T-helper 17 cell (primary cell): ENCODE measurements at regions not wholly inside any gene's neighbourhood (a gene's known extent, or its start where the extent isn't known, plus 50 kb on each side); places are given as distances from the start of the nearest gene placed in this dataset.
"Not testable (repeated sequence)": the region's sequence is repeated elsewhere in the genome, so short reads cannot be mapped to it uniquely, and the experiment has no call there.

Source experiments
- ATAC-seq: fragments of 150-1000 bp; cut with Tn5 transposase; 2 replicates; pipeline ENCODE4 v1.10.0; 2021; ENCODE audit warnings: mild to moderate bottlenecking, moderate library complexity
- DNase-seq, 3 donors: peaks; one replicate each; pipeline versions ENCODE4 v3.0.0 to v3.0.0-alpha.2; 2020 to 2021
- H3K9me3 ChIP-seq: one replicate; pipeline ENCODE4 v1.7.0; 2013; ENCODE audit warnings: low read length, mild to moderate bottlenecking; ENCODE audit not compliant: control insufficient read depth, poor library complexity, severe bottlenecking
- H3K27ac Mint-ChIP-seq: one replicate; pipeline ENCODE4 v1.8.0; 2022; ENCODE audit warnings: mild to moderate bottlenecking, moderate library complexity, mixed read lengths
- H3K27me3 Mint-ChIP-seq: one replicate; pipeline ENCODE4 v1.8.0; 2022; ENCODE audit warnings: mixed read lengths
- H3K36me3 Mint-ChIP-seq: one replicate; pipeline ENCODE4 v1.8.0; 2022; ENCODE audit warnings: low read depth, mixed read lengths
- H3K4me1 Mint-ChIP-seq: one replicate; pipeline ENCODE4 v1.8.0; 2022; ENCODE audit warnings: mild to moderate bottlenecking, mixed read lengths
- H3K4me3 Mint-ChIP-seq: one replicate; pipeline ENCODE4 v1.8.0; 2022; ENCODE audit warnings: mild to moderate bottlenecking, moderate library complexity, mixed read lengths

DNA sequence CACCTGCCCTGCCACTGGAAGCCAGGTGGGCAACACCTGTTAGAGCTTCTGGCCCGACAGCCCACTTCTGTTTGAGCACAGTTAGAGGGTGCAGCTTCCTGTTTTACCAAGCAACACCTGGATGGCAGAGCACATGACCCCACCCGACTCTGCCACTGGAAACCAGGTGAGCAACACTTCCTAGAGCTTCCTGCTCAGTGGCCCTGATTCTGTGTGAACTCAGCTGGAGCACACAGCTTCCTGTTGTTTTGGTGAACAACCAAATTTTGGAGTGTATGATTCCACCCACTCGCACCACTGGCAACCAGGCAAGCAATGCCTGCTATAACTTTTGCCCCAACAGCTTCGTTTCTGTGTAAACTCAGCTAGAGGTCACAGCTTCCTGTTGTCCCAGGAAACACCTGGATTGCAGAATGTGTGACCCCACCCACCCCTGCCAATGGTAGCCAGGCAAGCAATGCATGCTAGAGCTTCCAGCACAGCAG, 163.8 kb upstream of the KLF8 start:
- H3K9me3 ChIP-seq: no peaks in the 10 kb centered on the region
- Mint-ChIP-seq H3K36me3 (no peaks in the 10 kb centered on the region), H3K27me3 (no peaks in the 10 kb centered on the region), H3K4me3 (peak overlapping the region; percentile 50), H3K4me1 (peaks cover 2% of the 10 kb centered on the region), H3K27ac (no peak overlapping the region)
- no peak for DNase-seq
- peak; percentile 65 for ATAC-seq

GRCh38 chrX:56069299-56069931, 162.7 kb upstream of the KLF8 start:
- Mint-ChIP-seq H3K27me3 (no peaks in the 10 kb centered on the region), H3K4me1 (peaks cover 2% of the 10 kb centered on the region), H3K27ac (no peak overlapping the region), H3K36me3 (no peaks in the 10 kb centered on the region), H3K4me3 (no peak overlapping the region)
- ATAC-seq (no peak), DNase-seq (no peak)
- H3K9me3 ChIP-seq: no peaks in the 10 kb centered on the region

DNA sequence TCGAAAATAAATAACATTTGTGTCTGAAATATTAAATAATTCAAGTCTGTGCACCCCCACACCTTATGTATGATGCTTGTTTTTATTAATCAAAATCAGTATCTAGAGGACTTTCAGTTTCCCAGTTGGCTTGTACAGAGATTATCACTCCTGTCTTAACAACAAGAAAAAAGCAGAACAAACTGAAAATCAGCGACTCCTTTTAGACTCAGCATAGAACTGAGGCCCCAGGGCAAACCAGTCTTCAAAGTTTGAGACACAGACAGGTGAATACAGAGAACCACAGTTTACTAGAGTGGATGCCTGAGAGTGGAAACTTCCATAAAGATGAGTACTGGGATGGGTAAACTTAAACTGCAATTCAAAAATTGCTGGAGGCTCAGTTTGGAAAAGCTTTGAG, 142.8 kb upstream of the KLF8 start:
- H3K36me3 Mint-ChIP-seq: no peaks in the 10 kb centered on the region
- no peaks in the 10 kb centered on the region for H3K27me3 Mint-ChIP-seq
- no peak for DNase-seq
- no peak overlapping the region for H3K4me3 Mint-ChIP-seq
- no peaks in the 10 kb centered on the region for H3K9me3 ChIP-seq
- ATAC-seq: no peak
- H3K4me1 Mint-ChIP-seq: no peaks in the 10 kb centered on the region
- H3K27ac Mint-ChIP-seq: no peak overlapping the region

DNA sequence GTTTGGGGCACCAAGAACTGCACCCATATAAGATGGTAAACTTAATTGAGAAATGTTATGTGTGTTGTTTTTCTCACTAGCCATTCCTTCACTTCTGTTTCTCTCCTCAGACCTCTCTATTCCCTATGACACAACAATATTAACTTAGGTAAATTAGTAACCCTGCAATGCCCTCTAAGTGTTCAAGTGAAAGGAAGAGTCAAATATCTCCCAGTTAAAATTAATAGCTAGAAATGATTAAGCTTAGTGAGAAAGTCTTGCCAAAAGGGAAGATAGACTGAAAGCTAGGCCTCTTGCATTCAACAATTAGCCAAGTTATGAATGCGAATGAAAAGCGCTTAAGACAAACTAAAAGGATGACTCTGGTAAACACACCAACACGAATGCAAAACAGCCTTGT, 132.9 kb upstream of the KLF8 start:
- DNase-seq (no peak), ATAC-seq (no peak)
- H3K9me3 ChIP-seq: no peaks in the 10 kb centered on the region
- Mint-ChIP-seq H3K4me1 (no peaks in the 10 kb centered on the region), H3K27ac (no peak overlapping the region), H3K27me3 (no peaks in the 10 kb centered on the region), H3K36me3 (no peaks in the 10 kb centered on the region), H3K4me3 (no peak overlapping the region)

GRCh38 chrX:56107320-56107719, 124.8 kb upstream of the KLF8 start:
- no peaks in the 10 kb centered on the region for H3K4me1 Mint-ChIP-seq
- no peak overlapping the region for H3K4me3 Mint-ChIP-seq
- H3K27ac Mint-ChIP-seq: no peak overlapping the region
- no peak for ATAC-seq
- no peaks in the 10 kb centered on the region for H3K9me3 ChIP-seq
- no peaks in the 10 kb centered on the region for H3K36me3 Mint-ChIP-seq
- no peak for DNase-seq
- H3K27me3 Mint-ChIP-seq: no peaks in the 10 kb centered on the region

- no peak overlapping the region for H3K27ac Mint-ChIP-seq
- DNase-seq: no peak
- no peaks in the 10 kb centered on the region for H3K36me3 Mint-ChIP-seq
These were observed 118.2 kb upstream of the KLF8 start for GRCh38 chrX:56113785-56114436.

GRCh38 chrX:56114437-56114787, 117.7 kb upstream of the KLF8 start:
- no peak for DNase-seq
- no peak overlapping the region for H3K27ac Mint-ChIP-seq
- H3K4me3 Mint-ChIP-seq: no peak overlapping the region
- no peaks in the 10 kb centered on the region for H3K4me1 Mint-ChIP-seq
- no peaks in the 10 kb centered on the region for H3K27me3 Mint-ChIP-seq
- H3K36me3 Mint-ChIP-seq: no peaks in the 10 kb centered on the region
- no peak for ATAC-seq
- no peaks in the 10 kb centered on the region for H3K9me3 ChIP-seq

More at GRCh38 chrX:56113785-56114436, 118.2 kb upstream of the KLF8 start:
- Mint-ChIP-seq H3K4me3 (no peak overlapping the region), H3K27me3 (no peaks in the 10 kb centered on the region), H3K4me1 (no peaks in the 10 kb centered on the region)
- H3K9me3 ChIP-seq: no peaks in the 10 kb centered on the region
- no peak for ATAC-seq

DNA sequence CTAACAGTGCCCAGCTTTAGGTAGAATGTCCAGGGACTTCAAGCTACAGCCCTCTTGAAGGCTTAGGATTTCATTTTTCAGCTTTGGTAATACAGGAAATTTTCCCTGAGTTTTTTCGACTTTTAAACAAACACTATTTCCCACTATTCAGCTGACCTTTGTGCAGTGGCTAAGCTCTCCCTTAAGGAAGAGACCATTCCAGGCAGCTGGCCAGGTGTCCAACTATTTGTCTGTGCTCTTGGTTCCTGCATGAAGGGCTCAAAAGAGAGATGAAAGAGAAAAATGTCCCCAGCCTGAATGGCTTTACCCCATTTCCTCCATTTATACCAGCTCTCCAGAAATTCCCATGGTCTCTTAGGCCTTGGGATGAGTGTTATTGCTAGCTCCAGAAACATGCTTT, 111.9 kb upstream of the KLF8 start:
- DNase-seq (no peak), ATAC-seq (no peak)
- H3K9me3 ChIP-seq: no peaks in the 10 kb centered on the region
- H3K4me3 Mint-ChIP-seq: no peak overlapping the region
- H3K27ac Mint-ChIP-seq: no peak overlapping the region
- H3K36me3 Mint-ChIP-seq: no peaks in the 10 kb centered on the region
- no peaks in the 10 kb centered on the region for H3K4me1 Mint-ChIP-seq
- no peaks in the 10 kb centered on the region for H3K27me3 Mint-ChIP-seq

DNA sequence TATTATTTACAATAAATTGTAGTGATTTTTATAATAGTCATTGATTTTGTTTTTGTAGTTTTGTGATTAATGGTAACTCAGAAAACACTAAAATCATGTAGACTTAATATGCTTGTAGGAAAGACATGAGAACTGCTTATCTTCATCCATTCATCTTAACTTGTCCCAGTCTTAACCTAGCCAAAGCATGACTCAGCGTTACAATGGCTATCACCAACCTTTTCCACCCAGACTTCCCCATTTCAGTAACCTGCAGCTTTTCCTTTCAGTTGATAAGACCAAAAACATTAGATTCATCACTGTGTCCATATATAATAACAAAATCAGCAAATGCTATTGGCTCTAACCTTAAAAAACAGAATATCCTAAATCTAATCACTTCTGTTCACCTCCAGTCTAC, 106.2 kb upstream of the KLF8 start:
- H3K4me3 Mint-ChIP-seq: no peak overlapping the region
- H3K4me1 Mint-ChIP-seq: no peaks in the 10 kb centered on the region
- ATAC-seq (no peak), DNase-seq (no peak)
- H3K27ac Mint-ChIP-seq: no peak overlapping the region
- H3K27me3 Mint-ChIP-seq: no peaks in the 10 kb centered on the region
- H3K36me3 Mint-ChIP-seq: no peaks in the 10 kb centered on the region
- no peaks in the 10 kb centered on the region for H3K9me3 ChIP-seq

- DNase-seq (no peak), ATAC-seq (no peak)
- no peaks in the 10 kb centered on the region for H3K27me3 Mint-ChIP-seq
- H3K9me3 ChIP-seq: no peaks in the 10 kb centered on the region
- no peaks in the 10 kb centered on the region for H3K4me1 Mint-ChIP-seq
- no peak overlapping the region for H3K4me3 Mint-ChIP-seq
- H3K36me3 Mint-ChIP-seq: no peaks in the 10 kb centered on the region
- no peak overlapping the region for H3K27ac Mint-ChIP-seq
These were observed 102.1 kb upstream of the KLF8 start for GRCh38 chrX:56130031-56130430.

DNA sequence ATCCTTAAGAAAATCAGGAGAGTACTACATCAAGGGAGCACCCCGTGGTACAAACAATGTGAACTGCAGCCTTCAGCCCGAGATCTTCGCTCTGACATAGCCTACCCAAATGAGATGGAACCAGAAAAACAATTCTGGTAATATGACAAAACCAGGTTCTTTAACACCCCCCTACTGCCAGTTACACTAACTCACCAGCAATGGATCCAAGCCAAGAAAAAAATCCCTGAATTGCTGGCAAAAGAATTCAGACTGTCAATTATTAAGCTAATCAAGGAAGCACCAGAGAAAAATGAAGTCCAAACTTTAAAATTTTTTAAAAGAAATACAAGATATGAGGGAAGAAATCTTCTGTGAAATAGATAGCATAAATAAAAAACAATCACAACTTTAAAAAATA, 101.7 kb upstream of the KLF8 start:
- ATAC-seq (no peak), DNase-seq (no peak)
- Mint-ChIP-seq H3K36me3 (no peaks in the 10 kb centered on the region), H3K4me1 (no peaks in the 10 kb centered on the region), H3K27ac (no peak overlapping the region), H3K4me3 (no peak overlapping the region), H3K27me3 (no peaks in the 10 kb centered on the region)
- H3K9me3 ChIP-seq: no peaks in the 10 kb centered on the region

DNA sequence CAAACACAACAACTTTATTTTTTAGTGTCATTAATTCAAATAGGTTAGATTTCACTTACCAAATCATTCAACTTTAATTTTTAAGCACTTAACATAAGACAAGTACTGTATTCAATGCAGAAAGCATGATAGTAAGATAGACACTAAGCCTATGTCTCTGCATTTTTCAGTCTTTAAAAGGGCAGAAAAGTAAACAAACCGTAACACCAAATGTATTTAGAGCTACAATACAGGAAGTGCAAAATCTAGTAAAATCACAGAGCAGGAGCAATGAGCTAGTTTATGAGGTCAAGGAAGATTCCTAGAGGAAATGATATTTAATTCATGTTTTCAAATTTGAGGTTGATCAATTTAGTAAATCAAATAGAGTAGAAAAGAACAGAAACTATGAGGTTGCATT, 68.0 kb upstream of the KLF8 start:
- ATAC-seq, H3K4me1 Mint-ChIP-seq, H3K9me3 ChIP-seq, H3K27me3 Mint-ChIP-seq, H3K27ac Mint-ChIP-seq, DNase-seq, H3K4me3 Mint-ChIP-seq, H3K36me3 Mint-ChIP-seq: not testable (repeated sequence)
